CD14-positive monocyte (primary cell): ENCODE measurements at regions not wholly inside any gene's neighbourhood (a gene's known extent, or its start where the extent isn't known, plus 50 kb on each side); places are given as distances from the start of the nearest gene placed in this dataset.

Source experiments
- DNase-seq, 3 donors: peaks; one replicate each; pipeline ENCODE4 v3.0.0-alpha.2; 2011 to 2022
- H2AFZ ChIP-seq: 2 replicates; pipeline ENCODE4 v1.6.0; 2012; ENCODE audit warnings: mild to moderate bottlenecking, low read depth, low read length, inconsistent platforms; ENCODE audit not compliant: insufficient read depth, poor library complexity, severe bottlenecking
- H3K27ac ChIP-seq, 2 donors: 1 replicate in 1 of 2; 2 replicates in 1 of 2; pipeline ENCODE4 v1.5.1; 2012 to 2013; ENCODE audit warnings: low read length in 2 of 2, control low read depth in 1 of 2, inconsistent platforms in 1 of 2, low read depth in 1 of 2, mild to moderate bottlenecking in 1 of 2
- H3K27me3 ChIP-seq, 2 donors: one replicate each; pipeline versions ENCODE4 v1.6.0 to v1.6.1; 2011 to 2013; ENCODE audit warnings: low read length in 2 of 2; ENCODE audit not compliant: control insufficient read depth in 2 of 2, insufficient read depth in 2 of 2
- H3K36me3 ChIP-seq, 2 donors: replicated peaks in 1 of 2; 1 replicate in 1 of 2; 2 replicates in 1 of 2; pipeline versions ENCODE4 v1.5.1 to v1.6.1; 2012 to 2013; ENCODE audit warnings: low read length in 2 of 2, control low read depth in 1 of 2, inconsistent platforms in 1 of 2, mild to moderate bottlenecking in 1 of 2; ENCODE audit not compliant: insufficient read depth in 2 of 2, control insufficient read depth in 1 of 2
- H3K4me1 ChIP-seq, 2 donors: 1 replicate in 1 of 2; 2 replicates in 1 of 2; pipeline versions ENCODE4 v1.5.1 to v1.6.1; 2012 to 2013; ENCODE audit warnings: low read length in 2 of 2, control low read depth in 1 of 2, inconsistent platforms in 1 of 2, mild to moderate bottlenecking in 1 of 2, moderate library complexity in 1 of 2; ENCODE audit not compliant: insufficient read depth in 2 of 2, control insufficient read depth in 1 of 2
- H3K4me2 ChIP-seq: replicated peaks from 2 replicates; pipeline ENCODE3; 2012; ENCODE audit warnings: low read length, moderate library complexity, mild to moderate bottlenecking; ENCODE audit not compliant: poor library complexity, severe bottlenecking; ENCODE audit errors: extremely low read depth
- H3K4me3 ChIP-seq, 3 experiments: fragments of 200-600 bp in 1 of 3; sonication (generic) in 1 of 3; replicated peaks in 1 of 3; 1 replicate in 2 of 3; 2 replicates in 1 of 3; pipeline ENCODE4 v1.5.1; 2011 to 2013; ENCODE audit warnings: low read length in 3 of 3, mild to moderate bottlenecking in 3 of 3, control low read depth in 2 of 3, low read depth in 2 of 3, inconsistent platforms in 1 of 3, moderate library complexity in 1 of 3
- H3K79me2 ChIP-seq: 2 replicates; pipeline ENCODE4 v1.6.0; 2012; ENCODE audit warnings: mild to moderate bottlenecking, control low read depth, inconsistent platforms, low read length, moderate library complexity; ENCODE audit not compliant: insufficient read depth
- H3K9ac ChIP-seq: 2 replicates; pipeline ENCODE4 v1.6.0; 2017; ENCODE audit warnings: low read length, mild to moderate bottlenecking; ENCODE audit not compliant: insufficient read depth, poor library complexity, severe bottlenecking
- H3K9me3 ChIP-seq, 2 donors: replicated peaks in 1 of 2; 1 replicate in 1 of 2; 2 replicates in 1 of 2; pipeline versions ENCODE4 v1.5.1 to v1.6.1; 2012 to 2013; ENCODE audit warnings: low read length in 2 of 2, control low read depth in 1 of 2; ENCODE audit not compliant: control insufficient read depth in 1 of 2, insufficient read depth in 1 of 2
- H4K20me1 ChIP-seq: 2 replicates; pipeline ENCODE4 v1.6.0; 2012; ENCODE audit warnings: mild to moderate bottlenecking, low read length, control low read depth, moderate library complexity; ENCODE audit not compliant: insufficient read depth
- H3K27ac Mint-ChIP-seq, 7 donors: one replicate each; pipeline ENCODE4 v1.8.0; 2020; ENCODE audit warnings: mild to moderate bottlenecking in 7 of 7, mixed read lengths in 7 of 7, moderate library complexity in 6 of 7, inconsistent platforms in 2 of 7
- H3K27me3 Mint-ChIP-seq, 3 donors: one replicate each; pipeline ENCODE4 v1.8.0; 2021 to 2022; ENCODE audit warnings: low read depth in 3 of 3, mild to moderate bottlenecking in 3 of 3, mixed read lengths in 3 of 3, moderate library complexity in 3 of 3, inconsistent platforms in 1 of 3
- H3K36me3 Mint-ChIP-seq, 2 donors: one replicate each; pipeline ENCODE4 v1.8.0; 2020; ENCODE audit warnings: mixed read lengths in 2 of 2, inconsistent platforms in 1 of 2, mild to moderate bottlenecking in 1 of 2
- H3K4me1 Mint-ChIP-seq: one replicate; pipeline ENCODE4 v1.8.0; 2020; ENCODE audit warnings: mild to moderate bottlenecking, mixed read lengths
- H3K4me3 Mint-ChIP-seq, 2 donors: one replicate each; pipeline ENCODE4 v1.8.0; 2020; ENCODE audit warnings: mild to moderate bottlenecking in 2 of 2, mixed read lengths in 2 of 2, moderate library complexity in 1 of 2
- H3K9me3 Mint-ChIP-seq, 7 donors: one replicate each; pipeline ENCODE4 v1.8.0; 2020 to 2022; ENCODE audit warnings: mixed read lengths in 7 of 7, mild to moderate bottlenecking in 6 of 7, moderate library complexity in 6 of 7, inconsistent platforms in 2 of 7
- CTCF ChIP-seq: fragments of 200-600 bp; IDR thresholded peaks from one replicate; pipeline ENCODE4 v1.8.0; 2022; ENCODE audit warnings: antibody characterized with exemption, mild to moderate bottlenecking
- WGBS: methylation state at CpG from one replicate; pipeline ENCODE4 v1.1.5; 2013; ENCODE audit warnings: missing lambda C conversion rate; ENCODE audit not compliant: insufficient coverage; 5-methylcytosine and 5-hydroxymethylcytosine counted together
- intact Hi-C, 2 donors: fragments of 100-400 bp; cut with micrococcal nuclease; formaldehyde crosslinking; loops; one replicate each; pipeline versions ENCODE4 v1.15.0 to v1.15.1; 2023

DNA sequence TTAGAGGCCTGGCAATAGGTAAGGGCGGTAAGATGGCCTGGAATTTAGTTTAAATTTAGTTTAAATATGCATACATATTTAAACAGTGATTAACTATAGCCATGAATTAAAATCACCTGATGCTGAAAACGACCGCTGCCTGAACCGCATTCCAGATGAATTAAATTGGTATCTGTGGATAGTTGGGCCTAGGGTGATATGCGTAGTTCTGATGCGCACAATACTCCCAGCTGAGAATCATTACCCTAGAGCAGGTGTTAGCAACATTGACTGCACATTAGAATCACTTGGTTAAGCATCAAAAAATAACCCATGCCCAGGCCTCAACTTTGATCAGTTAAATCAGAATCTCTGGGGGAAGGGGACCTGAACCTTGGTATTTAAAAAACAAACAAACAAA is 432.4 kb downstream of the GBA3 start:
- no peaks in the 10 kb centered on the region for H4K20me1 ChIP-seq
- Mint-ChIP-seq H3K27ac (no peak overlapping the region), H3K4me3 (no peak overlapping the region), H3K27me3 (peaks cover 3 to 4% (median 4%) of the 10 kb centered on the region in 3 donors), H3K9me3 (peaks cover 0 to 10% (median 2%) of the 10 kb centered on the region in 7 donors), H3K4me1 (no peaks in the 10 kb centered on the region), H3K36me3 (no peaks in the 10 kb centered on the region)
- H2AFZ ChIP-seq = no peak overlapping the region
- TF ChIP-seq CTCF = no peak
- no peak overlapping the region for H3K9ac ChIP-seq
- H3K79me2 ChIP-seq = no peaks in the 10 kb centered on the region
- no CpG with 5 or more reads among the region's 6 CpGs for WGBS
- no peak overlapping the region for H3K4me3 ChIP-seq
- no peaks in the 10 kb centered on the region for H3K9me3 ChIP-seq
- DNase-seq = no peak
- no peaks in the 10 kb centered on the region for H3K36me3 ChIP-seq
- no peak overlapping the region for H3K4me2 ChIP-seq
- H3K27ac ChIP-seq = no peak overlapping the region
- no peaks in the 10 kb centered on the region for H3K27me3 ChIP-seq
- H3K4me1 ChIP-seq = no peaks in the 10 kb centered on the region
- intact Hi-C loops = no loop called here

DNA sequence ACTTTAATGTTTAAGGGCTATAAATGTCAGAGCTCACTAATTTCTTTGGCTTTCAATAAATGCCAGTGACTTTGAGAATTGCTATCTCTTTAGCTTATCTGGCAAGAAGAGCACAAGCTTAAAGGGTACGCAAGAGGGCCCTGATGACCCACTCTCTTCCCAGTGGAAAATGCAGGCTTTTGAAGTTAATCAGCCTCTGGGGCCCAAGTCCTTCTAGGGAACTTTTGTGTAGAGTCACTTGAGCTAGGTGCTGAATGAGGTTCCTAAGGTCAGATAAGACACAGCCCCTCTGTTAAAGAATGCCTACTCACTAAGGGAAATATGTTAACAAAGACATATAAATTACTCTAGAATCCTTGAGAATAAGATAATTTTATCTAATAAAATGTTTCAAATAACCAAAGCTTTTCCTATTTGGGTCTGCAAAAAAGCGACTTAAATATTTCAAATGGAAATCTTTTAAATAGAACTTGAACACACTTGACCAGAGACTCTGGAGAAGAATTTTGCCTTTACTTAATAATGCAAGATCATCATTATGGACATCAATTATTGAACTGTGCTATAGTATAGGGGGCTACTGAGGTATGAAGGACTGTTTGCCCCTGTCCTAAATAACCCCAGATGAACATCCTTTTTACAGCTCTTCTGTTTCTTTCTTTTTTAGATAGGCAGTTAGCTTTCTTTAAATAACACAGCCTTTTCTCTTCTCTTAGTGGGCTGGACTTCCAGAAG is 430.1 kb downstream of the GBA3 start:
- Histone ChIP-seq H3K4me2 (no peak overlapping the region), H3K27ac (no peak overlapping the region), H3K9ac (no peak overlapping the region), H3K4me1 (no peaks in the 10 kb centered on the region), H3K79me2 (no peaks in the 10 kb centered on the region), H3K9me3 (no peaks in the 10 kb centered on the region), H2AFZ (no peak overlapping the region), H3K27me3 (no peaks in the 10 kb centered on the region), H4K20me1 (no peaks in the 10 kb centered on the region), H3K4me3 (no peak overlapping the region), H3K36me3 (no peaks in the 10 kb centered on the region)
- no peak for DNase-seq
- no peak for TF ChIP-seq CTCF
- Mint-ChIP-seq H3K27ac (no peak overlapping the region), H3K9me3 (peaks cover 0 to 10% (median 3%) of the 10 kb centered on the region in 7 donors), H3K4me1 (no peaks in the 10 kb centered on the region), H3K36me3 (no peaks in the 10 kb centered on the region), H3K4me3 (no peak overlapping the region), H3K27me3 (peaks cover 3 to 6% (median 4%) of the 10 kb centered on the region in 3 donors)
- 80% methylated on average over 1 of the region's 2 CpGs for WGBS
- intact Hi-C loops = no loop called here
